GM19397 (cell line): ENCODE measurements at regions not wholly inside any gene's neighbourhood (a gene's known extent, or its start where the extent isn't known, plus 50 kb on each side); places are given as distances from the start of the nearest gene placed in this dataset.

Experiments used
- ATAC-seq: cut with Tn5 transposase; IDR thresholded peaks from one replicate; pipeline ENCODE4 v1.9.1; 2021; ENCODE audit warnings: mild to moderate bottlenecking, moderate library complexity; ENCODE audit not compliant: unreplicated experiment

- ATAC-seq = no peak
Measured at GRCh38 chr11:122523846-122524805, 131.4 kb upstream of the UBASH3B start.

- ATAC-seq = no peak
Measured at GRCh38 chr11:122521626-122522025, 133.9 kb upstream of the UBASH3B start.

- ATAC-seq = no peak
Measured at GRCh38 chr11:122517403-122518379, 137.8 kb upstream of the UBASH3B start.

GRCh38 chr11:122516686-122517085, 138.8 kb upstream of the UBASH3B start:
- no peak for ATAC-seq

GRCh38 chr11:122513997-122514396, 141.5 kb upstream of the UBASH3B start:
- no peak for ATAC-seq

- no peak for ATAC-seq
Measured at GRCh38 chr11:122513328-122513727, 142.2 kb upstream of the UBASH3B start.

GRCh38 chr11:122512688-122513087, 142.8 kb upstream of the UBASH3B start:
- no peak for ATAC-seq

- no peak for ATAC-seq
Measured at GRCh38 chr11:122509899-122510298, 145.6 kb upstream of the UBASH3B start.

- ATAC-seq = no peak
Measured at GRCh38 chr11:122509091-122509490, 146.4 kb upstream of the UBASH3B start.

GRCh38 chr11:122505304-122506006, 150.1 kb upstream of the UBASH3B start:
- no peak for ATAC-seq

GRCh38 chr11:122494221-122494620, 161.3 kb upstream of the UBASH3B start:
- no peak for ATAC-seq

GRCh38 chr11:122491509-122491908, 164.0 kb upstream of the UBASH3B start:
- ATAC-seq = no peak

- no peak for ATAC-seq
Measured at GRCh38 chr11:122488892-122489706, 166.4 kb upstream of the UBASH3B start.

- ATAC-seq = no peak
Measured at GRCh38 chr11:122487669-122488068, 167.9 kb upstream of the UBASH3B start.

- ATAC-seq = no peak
Measured at GRCh38 chr11:122486793-122487495, 168.6 kb upstream of the UBASH3B start.

- ATAC-seq = no peak
Measured at GRCh38 chr11:122478986-122479385, 176.5 kb upstream of the UBASH3B start.

- no peak for ATAC-seq
Measured at GRCh38 chr11:122468965-122469364, 186.6 kb upstream of the UBASH3B start.

GRCh38 chr11:122463530-122463929, 192.0 kb upstream of the UBASH3B start:
- ATAC-seq = no peak

GRCh38 chr11:122459064-122459463, 196.5 kb upstream of the UBASH3B start:
- ATAC-seq = no peak
